ENCODE measurements at regions not wholly inside any gene's neighbourhood (a gene's known extent, or its start where the extent isn't known, plus 50 kb on each side); places are given as distances from the start of the nearest gene placed in this dataset.

GRCh38 chr11:81026032-81026431 is 1585.2 kb upstream of the TENM4 start:
- no peak for TF ChIP-seq REST (IDR thresholded peaks at IDR 0.05; ENCODE audit: low read depth)
- TF ChIP-seq EP300 (IDR thresholded peaks at IDR 0.05; ENCODE audit: borderline replicate concordance) = no peak
- no peak for TF ChIP-seq TCF12 (IDR thresholded peaks at IDR 0.05; ENCODE audit: low read depth)
- no peak for TF ChIP-seq CEBPB (IDR thresholded peaks at IDR 0.05)
- no peak for TF ChIP-seq RAD21 (IDR thresholded peaks at IDR 0.05; ENCODE audit: low read depth)
- TF ChIP-seq YY1 (IDR thresholded peaks at IDR 0.05; ENCODE audit: low read depth) = no peak
- TF ChIP-seq TAF1 (IDR thresholded peaks at IDR 0.05; ENCODE audit: low read depth) = no peak
- no peak for TF ChIP-seq FOXM1 (IDR thresholded peaks at IDR 0.05; ENCODE audit: borderline replicate concordance, low read depth)
- no peak for TF ChIP-seq EGR1 (IDR thresholded peaks at IDR 0.05)

All from Ishikawa (cell line).